KBM-7 (cell line): ENCODE measurements at regions not wholly inside any gene's neighbourhood (a gene's known extent, or its start where the extent isn't known, plus 50 kb on each side); places are given as distances from the start of the nearest gene placed in this dataset.

Experiments
- DNase-seq: peaks from one replicate; pipeline ENCODE4 v3.0.0-alpha.2; 2015
- in situ Hi-C: fragments of 300-500 bp; cut with MboI; formaldehyde crosslinking; loops from 2 replicates; pipeline ENCODE4 v1.14.3; 2020; ENCODE audit warnings: low sequenced_read_pairs, low pct_unique_long_range_greater_than_20kb, mixed read lengths

DNA sequence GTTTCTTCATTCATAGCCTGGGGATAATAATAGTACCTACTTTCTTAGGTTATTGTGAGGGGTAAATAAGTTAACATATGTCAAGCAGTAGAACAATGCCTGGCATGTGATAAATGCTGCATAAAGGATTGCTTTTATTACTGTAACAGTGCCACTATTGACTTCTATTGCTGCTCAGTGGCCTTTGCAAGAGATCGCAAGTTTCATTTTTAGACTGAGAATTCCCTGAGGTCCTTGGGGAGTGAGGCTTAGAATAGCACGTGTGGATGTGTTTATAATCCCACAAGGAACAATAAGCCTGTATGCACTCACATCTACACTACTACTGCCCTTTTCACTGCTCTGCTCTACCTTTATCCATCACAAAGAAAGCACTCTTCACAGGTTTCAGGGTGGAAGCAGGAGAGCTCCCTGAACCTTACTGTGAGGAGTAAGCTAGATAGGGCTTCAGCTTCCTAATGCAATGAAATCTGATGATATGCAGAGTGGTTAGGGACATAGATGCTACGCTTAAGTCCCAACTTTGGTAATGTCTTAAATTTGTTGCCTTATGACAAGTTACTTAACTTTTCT lies 302.6 kb downstream of the SNAPC1 start:
- DNase-seq, result no peak

DNA sequence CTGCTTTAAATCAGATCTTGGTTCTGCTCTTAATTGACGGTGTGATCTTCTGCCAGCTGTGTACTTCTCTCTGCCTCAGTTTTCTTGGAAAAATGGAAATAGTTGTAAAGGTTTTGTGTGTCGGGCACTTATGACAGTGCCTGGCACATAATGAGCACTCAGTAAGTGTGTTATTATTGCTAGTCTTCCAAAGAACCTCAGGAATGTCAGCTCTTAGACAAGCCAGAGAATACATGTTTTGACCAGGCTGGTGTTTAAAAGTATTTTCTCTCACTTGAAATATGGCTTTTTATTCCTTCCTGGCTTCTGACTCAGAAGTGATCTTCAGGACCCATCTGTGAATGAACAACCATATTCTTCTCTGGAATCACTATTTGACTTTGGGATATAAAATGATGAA lies 304.1 kb downstream of the SNAPC1 start:
- DNase-seq, result no peak
- in situ Hi-C loops, result no loop called here

More for the DNA sequence above, 302.6 kb downstream of the SNAPC1 start:
- in situ Hi-C loops, result no loop called here

DNA sequence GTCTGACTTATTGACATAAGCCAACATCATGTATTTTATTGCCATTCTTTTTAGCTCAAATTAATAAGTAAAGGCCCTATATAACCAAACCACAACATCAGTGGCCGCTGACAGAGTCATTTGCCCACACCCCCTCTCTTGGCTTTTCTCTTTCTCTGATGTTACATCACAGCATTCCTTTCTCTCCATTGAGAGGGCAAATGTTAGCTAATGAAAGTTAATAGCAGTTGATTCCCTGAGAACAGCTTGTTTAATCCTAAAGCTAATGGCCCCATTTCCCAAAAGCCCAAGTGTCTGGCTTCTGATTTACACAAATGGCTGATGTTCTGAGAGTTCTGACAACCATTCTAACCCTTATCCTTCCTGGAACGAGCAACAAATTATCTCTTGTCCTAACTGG lies 308.8 kb downstream of the SNAPC1 start:
- no peak for DNase-seq
- in situ Hi-C loops, result no loop called here

DNA sequence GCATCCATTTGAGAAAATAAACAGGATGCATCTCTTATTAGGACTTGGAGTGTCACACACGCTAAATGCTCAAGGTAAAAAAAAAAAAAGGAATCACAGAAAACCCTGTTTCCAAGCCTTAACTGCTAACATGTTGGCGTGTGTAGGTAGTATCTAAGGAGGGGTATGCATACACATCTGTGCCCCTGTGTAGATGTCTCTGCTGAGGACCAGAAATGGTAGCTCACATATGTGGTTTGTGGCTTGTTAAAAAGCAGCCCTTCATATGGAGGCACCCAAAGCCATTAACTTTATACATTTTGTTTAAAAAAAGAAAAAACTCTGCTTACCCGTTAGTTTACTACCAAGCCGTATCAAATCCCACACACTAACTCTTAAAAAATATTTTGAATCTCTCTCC lies 314.1 kb downstream of the SNAPC1 start:
- in situ Hi-C loops, result no loop called here
- DNase-seq, result no peak

DNA sequence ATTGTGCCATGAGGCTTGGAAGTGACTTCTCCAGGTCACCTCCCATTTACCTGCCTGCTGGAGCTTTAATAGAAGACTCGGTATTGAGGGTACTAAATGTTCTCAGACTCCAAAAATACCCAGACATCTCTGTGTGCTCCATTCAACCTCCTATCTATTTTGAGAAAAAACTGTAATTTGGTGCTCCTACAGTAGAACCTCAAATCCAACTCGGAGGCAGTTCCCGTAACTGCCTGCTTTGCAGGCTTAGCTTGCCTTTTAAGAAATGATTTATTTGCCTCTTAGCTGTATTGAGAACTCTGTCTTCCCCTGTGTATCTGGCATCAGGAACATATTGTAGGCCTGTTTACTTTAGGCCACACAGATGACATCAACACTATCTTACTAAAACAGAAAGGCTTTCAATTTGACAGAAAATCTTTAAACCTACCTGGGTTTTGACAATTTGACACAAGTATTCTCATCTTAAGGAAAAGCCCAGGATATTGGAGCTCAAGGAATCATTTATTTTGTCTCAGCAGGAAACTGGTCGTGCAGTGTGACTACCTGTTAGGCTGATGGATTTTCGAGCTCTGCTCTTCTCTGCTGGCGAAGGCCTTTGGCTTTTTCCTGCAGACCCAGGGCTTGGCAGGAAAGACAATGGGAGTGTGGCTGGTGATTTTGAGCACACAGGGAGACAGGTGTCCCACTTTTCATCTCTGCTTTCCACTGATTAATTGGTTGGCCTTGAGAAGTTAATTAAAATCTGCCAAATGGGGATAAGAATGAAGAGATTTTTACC lies 314.8 kb downstream of the SNAPC1 start:
- no peak for DNase-seq
- in situ Hi-C loops, result no loop called here

DNA sequence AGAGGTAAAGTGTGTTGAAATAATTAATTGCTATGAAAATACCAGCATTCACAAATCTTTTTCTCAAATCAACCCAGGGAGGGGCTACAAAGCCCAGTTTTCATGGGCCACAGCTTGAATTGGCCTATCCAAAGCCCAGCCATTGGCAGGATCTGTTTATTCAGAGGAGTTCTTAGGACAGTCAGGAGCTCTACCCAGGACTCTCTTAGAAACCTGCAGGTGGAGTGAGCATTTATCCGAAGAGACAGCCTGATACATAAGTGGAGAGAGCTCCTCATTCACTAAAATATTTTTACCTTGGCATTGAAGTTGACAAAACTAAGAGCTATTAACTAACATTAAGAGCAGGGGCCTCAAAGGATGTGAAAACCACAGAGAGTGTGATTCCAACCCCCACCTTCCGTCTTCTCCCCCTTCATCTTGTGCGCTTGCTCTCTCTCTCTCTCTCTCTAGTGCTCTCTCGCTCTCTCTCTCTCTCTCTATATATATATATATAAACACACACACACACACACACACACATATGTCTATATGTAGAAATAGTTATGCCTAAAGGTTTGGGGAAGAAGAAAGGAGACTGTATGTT lies 315.5 kb downstream of the SNAPC1 start:
- in situ Hi-C loops, result no loop called here
- DNase-seq, result no peak

DNA sequence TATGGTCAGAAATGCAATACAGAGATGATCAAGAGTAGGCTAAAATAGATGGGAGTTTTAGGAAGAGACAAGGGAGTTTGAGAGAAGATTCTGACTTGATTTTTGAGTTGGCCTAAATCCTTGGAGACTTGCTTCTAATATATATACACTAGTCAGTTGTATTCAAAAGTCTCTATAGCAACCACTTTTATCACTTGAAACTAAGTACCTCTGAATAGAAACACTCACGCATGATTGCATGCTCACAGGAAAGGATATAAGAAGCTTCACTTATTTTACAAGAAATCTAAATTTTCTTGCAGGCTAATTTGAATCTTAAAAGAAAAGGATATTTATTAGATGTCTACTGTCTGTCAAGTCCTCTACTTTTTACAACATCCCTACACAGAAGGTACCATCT lies 316.8 kb downstream of the SNAPC1 start:
- in situ Hi-C loops, result no loop called here
- no peak for DNase-seq

DNA sequence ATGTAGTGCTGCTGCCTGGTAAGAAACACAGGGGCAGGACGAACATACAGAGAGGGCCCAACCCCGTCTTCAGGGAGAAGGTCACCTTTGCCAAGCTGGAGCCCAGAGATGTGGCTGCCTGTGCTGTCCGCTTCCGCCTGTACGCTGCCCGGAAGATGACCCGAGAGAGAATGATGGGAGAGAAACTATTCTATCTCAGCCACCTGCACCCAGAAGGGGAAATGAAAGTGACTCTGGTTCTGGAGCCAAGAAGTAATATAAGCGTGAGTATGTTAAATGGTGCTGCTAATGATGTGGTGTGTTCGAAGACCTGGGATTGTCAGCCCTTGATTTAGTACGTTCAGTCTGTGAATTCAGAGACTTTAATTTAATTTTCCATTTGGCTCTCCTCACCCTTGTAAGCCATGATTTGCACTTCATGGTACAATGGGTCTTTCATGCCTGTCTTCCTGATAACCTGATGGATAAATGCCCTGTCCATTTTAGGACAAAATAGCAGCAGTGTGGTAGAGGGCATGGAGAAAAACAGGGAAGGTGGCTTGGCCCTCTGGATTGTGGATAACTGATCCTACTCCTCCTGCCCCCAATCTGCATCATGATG lies 318.9 kb downstream of the SNAPC1 start:
- in situ Hi-C loops, result no loop called here
- no peak for DNase-seq

DNA sequence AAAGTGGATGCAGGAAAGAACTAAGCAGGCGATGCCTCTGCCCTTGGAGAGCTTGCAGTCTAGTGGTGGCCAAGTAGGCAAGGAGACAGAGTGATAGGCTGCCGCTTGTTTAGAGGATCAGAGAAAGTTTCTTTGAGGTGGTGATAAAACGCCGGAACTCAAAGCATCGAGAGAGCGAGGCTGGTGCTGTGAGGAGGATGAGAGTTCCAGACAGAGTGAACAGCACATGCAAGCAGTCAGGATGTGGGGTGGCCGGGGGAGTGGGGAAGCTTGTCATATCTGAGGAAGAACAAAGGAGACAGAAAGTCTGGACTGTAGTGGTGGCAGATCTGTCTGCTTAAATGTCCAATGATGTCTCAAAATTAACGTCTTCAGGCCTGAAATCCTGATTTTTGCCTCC lies 319.7 kb downstream of the SNAPC1 start:
- DNase-seq, result no peak
- in situ Hi-C loops, result no loop called here

DNA sequence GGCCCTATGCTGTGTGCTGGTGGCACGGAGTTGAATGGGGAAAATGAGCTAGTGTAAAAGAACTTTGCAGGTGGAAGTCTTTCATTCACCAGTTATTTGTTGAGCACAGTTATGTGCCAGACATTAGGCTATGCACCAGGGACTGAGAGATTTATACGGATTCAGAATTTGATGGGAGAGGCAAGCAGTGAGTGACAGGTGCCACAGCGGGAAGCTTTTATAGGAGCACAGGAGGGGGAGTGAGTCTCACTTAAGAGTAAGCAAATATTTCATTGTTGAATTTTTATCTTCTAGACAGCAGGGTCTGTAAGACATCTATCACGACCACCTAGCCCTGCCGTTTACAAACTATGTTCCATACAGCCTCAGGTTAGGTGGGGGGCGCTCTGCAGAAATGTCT lies 320.6 kb downstream of the SNAPC1 start:
- in situ Hi-C loops, result no loop called here
- DNase-seq, result no peak

DNA sequence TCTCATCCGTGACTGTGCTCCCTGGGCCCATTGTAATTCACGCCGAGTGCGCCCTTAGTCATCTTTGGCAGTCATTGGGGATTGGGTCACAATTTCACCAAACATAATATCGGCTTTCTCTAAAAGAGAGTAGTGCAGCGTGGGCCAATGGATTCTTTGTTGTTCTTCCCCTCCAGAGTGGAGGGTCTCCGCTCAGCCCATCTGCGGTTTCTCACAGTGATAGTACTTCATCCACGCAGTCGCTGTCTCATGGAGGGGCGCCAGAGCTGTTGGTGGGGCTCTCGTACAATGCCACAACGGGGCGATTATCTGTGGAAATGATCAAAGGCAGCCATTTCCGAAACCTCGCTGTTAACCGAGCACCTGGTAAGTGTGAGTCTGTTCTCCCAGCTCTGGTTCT lies 321.8 kb downstream of the SNAPC1 start:
- in situ Hi-C loops, result no loop called here
- no peak for DNase-seq

DNA sequence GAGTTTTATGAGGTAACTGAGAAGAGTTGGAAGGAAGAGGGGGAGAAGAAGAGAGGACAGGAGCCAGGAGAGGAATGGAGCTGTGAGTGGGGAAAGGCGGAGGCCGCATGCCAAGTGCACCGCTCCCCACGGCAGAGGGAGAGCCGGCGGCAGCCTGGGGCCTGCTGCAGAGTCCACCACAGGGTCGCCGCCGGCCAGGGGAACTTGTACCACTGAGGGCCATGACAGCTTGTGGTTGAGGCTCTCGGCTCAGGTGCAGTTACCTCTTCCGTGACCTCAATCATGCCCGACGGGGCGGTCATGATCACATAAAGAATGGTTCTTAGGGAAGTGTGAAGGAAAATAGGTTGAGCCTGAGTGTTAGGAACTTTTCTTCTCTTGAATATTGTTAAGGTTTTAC lies 325.0 kb downstream of the SNAPC1 start:
- in situ Hi-C loops, result no loop called here
- no peak for DNase-seq

DNA sequence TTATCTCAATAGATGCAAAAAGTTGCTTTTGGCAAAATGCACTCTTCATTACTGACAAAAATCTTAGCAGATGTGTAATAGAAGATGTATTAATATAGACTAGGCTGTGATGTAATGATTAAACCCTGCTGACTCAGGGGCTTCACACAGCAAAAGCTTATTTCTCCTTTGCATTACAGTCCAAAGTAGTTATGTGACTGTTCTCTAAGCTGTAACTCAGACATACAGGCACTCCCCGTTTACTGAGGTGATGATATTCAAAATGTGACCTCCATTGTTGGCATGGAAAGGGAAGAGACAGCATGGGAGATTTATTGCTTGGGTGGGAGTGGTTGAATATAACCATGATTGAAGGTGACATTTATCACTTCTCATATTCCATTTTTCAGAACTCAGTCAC lies 331.5 kb downstream of the SNAPC1 start:
- in situ Hi-C loops, result no loop called here

DNA sequence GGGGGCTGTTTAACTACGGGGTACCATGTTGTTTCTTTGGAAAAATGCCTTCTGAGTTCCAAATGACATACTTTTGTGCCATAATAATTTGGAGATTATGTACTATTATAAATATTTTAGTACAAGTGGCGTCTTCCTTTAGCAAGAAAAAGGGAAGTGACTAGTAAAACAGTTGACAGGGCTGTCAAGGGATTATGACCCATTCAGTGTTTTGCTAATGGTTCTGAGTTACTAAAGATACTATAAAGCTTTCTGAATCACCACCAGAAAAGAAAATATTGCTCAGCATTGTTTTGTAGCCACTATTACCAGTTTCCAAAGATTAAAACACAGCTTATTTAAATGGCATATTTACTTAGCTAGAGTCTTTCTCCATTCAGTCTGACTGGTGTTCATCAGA lies 334.9 kb downstream of the SNAPC1 start:
- no peak for DNase-seq
- in situ Hi-C loops, result no loop called here

More for the DNA sequence above, 331.5 kb downstream of the SNAPC1 start:
- DNase-seq, result no peak

DNA sequence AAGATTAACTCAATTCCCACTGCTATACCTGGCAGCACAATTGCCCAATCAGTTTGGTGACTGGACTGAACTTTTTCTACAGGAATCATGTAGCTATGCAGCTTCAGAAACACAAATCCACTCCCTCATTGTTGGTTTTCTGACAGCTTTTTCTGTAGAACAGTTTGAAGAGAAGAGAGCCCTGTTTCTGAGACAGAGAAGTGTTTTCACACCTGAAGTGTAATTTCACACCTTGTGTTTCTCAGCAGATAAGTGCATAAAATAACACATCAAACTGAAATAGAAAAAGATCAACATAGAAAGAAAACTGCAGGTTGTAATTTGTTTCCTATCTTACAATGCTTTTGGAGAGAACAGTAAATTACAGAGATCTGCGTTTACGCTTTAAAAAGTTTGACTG lies 335.6 kb downstream of the SNAPC1 start:
- no peak for DNase-seq
- in situ Hi-C loops, result no loop called here

DNA sequence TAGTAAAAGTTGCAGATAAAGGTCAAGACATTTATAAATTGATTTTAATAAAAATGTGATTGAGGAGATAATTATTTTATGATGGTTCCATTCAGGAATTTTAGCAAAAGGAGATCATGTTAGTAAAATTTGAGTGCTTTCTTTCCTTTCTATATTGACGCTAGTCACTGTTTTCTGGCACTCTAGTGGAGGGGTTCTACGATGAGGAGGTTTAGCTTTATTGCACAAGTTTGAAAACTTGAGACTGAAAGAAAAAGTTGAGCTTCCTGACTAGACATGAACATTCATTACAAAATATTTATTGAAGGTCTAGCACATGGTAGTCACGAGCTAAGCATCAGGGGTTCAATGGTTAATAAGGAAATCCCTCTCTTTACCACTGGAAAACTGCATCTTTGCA lies 336.1 kb downstream of the SNAPC1 start:
- in situ Hi-C loops, result no loop called here
- DNase-seq, result no peak

DNA sequence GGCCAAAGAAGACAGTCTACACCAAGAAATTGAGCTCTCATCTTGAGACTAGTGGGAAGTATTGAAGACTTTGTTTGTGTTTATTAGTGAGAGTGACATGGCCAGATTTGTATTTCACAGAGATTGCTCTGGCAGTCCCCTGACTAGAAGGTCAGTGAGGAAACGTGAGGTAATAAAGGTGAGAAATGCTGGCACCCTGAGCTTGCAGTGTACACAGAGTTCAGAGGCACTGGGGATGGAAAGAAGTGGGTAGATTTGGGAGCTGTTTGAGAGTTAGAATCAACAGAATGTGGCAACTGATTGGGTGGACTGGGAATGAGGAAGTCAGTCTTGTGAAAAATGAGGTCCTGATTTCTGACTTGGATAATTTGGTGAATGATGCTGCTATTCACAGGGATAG lies 336.9 kb downstream of the SNAPC1 start:
- no peak for DNase-seq
- in situ Hi-C loops, result no loop called here

DNA sequence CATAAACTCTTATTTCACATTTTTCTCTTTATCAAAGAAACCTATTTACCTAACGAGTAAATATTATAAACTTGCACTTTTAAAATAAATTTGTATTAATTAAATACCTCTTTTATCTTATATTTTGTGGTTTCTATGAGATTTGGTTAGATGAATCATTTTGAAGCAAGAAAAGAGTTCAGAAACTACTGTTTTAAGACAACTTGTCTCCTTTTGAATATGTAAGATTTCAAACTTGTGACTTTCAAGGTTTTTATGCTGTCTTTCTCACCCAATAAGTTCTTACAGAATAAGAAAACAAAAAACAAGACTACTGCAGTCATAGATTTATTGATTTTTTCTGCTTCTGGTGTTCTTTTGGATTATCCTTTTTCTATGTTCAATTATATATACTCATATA lies 339.0 kb downstream of the SNAPC1 start:
- DNase-seq, result no peak
- in situ Hi-C loops, result loop anchor here (25.0 kb wide), 1 partner anchor 214 kb away; no protein-coding TSS in a partner anchor

DNA sequence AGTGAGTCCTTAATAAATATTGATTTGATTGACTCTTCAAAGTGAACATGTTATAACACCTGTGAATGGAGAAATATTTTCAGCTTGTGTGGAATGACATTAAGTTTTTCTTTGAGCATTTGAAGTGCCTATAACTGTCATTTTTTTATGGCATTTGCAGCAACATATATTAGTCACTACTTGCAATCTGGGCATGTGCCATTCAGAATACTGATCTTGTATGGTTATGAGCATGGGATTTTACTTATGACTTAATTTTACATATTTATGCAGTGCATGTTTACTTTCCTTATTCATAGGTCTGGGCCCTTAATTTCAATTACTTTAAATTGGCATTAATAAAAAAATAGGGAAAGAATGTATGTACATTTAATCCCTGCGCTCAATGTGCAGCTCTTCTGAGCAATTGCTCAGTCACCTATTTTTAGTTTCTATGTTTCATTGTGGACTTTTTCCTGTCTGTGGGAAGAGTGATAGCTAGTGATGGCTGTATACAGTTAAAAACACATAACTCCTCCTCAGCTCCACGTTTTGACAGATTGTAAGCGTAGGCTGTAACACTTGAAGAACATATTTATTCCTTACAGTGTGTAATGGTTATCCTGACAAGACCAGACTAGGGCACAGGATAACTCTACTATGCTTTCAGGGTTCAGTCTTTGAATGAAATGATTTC lies 339.6 kb downstream of the SNAPC1 start:
- no peak for DNase-seq
- in situ Hi-C loops, result loop anchor here (25.0 kb wide), 1 partner anchor 215 kb away; no protein-coding TSS in a partner anchor

DNA sequence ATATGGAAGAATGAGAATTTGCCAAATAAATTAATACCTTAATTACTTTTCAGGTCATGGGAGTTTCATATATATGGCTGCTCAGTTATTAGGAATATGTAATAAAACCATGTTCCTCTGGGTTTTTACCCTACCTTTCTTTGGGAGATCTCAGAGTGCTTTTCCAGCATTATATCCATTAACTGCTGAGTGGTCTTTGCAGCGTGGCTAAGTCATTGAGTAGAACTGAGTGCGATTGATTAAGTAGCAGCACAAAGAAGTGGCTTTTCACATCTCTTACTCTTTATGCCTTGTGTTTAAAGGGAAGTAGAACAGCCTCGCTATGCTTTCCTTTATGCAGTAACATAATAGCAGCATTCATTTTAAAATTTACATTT lies 340.1 kb downstream of the SNAPC1 start:
- in situ Hi-C loops, result loop anchor here (25.0 kb wide), 1 partner anchor 215 kb away; no protein-coding TSS in a partner anchor
- no peak for DNase-seq
